ENCODE measurements at regions not wholly inside any gene's neighbourhood (a gene's known extent, or its start where the extent isn't known, plus 50 kb on each side); places are given as distances from the start of the nearest gene placed in this dataset.

DNA sequence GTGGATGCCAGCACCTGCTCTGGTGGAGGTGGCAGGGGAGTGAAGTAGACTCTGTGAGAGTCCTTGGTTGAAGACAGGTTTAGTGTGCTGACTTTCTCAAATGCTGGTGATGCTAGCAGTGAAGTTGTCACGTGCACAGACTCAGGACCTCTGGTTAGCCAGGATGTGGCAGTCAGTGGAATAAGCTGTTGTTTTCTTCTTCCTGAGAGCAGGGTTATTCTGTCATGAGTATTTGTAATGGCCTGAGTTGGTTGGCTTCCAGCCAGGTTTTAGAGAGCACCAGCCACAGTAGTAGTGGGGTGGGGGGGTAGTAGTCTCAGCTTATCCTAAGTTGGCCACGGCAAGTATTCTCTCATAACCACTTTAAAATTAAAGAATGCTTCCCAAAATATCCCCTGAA is 169.7 kb upstream of the FOXN2 start:
- H2AFZ ChIP-seq (ENCODE audit: control insufficient read depth, low read length): no peak overlapping the region
- no peak overlapping the region for H3K4me2 ChIP-seq (ENCODE audit: control insufficient read depth, extremely low read depth, insufficient read depth, low read depth, low read length)
- no peaks in the 10 kb centered on the region for H3K4me1 ChIP-seq (ENCODE audit: control insufficient read depth, extremely low read depth, insufficient read depth, low read length)
- no peak overlapping the region for H3K9ac ChIP-seq (ENCODE audit: control insufficient read depth, extremely low read depth, insufficient read depth, low read length)
- no peak for TF ChIP-seq EZH2 (IDR thresholded peaks at IDR 0.05; ENCODE audit: low read length)
- TF ChIP-seq, protein P1, sequence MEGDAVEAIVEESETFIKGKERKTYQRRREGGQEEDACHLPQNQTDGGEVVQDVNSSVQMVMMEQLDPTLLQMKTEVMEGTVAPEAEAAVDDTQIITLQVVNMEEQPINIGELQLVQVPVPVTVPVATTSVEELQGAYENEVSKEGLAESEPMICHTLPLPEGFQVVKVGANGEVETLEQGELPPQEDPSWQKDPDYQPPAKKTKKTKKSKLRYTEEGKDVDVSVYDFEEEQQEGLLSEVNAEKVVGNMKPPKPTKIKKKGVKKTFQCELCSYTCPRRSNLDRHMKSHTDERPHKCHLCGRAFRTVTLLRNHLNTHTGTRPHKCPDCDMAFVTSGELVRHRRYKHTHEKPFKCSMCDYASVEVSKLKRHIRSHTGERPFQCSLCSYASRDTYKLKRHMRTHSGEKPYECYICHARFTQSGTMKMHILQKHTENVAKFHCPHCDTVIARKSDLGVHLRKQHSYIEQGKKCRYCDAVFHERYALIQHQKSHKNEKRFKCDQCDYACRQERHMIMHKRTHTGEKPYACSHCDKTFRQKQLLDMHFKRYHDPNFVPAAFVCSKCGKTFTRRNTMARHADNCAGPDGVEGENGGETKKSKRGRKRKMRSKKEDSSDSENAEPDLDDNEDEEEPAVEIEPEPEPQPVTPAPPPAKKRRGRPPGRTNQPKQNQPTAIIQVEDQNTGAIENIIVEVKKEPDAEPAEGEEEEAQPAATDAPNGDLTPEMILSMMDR (optimal IDR thresholded peaks at IDR 0.05 in 1 of 3, IDR thresholded peaks at IDR 0.05 in 1 of 3, conservative IDR thresholded peaks at IDR 0.05 in 1 of 3; ENCODE audit: extremely low read depth in 1 of 3, insufficient read depth in 2 of 3, low read length in 3 of 3): no peak
- no peaks in the 10 kb centered on the region for H3K27me3 ChIP-seq (ENCODE audit: control insufficient read depth, extremely low read depth, insufficient read depth, low read length)
- dilution Hi-C loops (cut with MboI; ENCODE audit: extremely low pct_ligation_motif_present, low sequenced_read_pairs): no loop called here
- H4K20me1 ChIP-seq (ENCODE audit: control insufficient read depth, extremely low read depth, insufficient read depth, low read length): no peaks in the 10 kb centered on the region
- no peaks in the 10 kb centered on the region for H3K9me1 ChIP-seq (ENCODE audit: control insufficient read depth, extremely low read depth, insufficient read depth, low read length)
- no peak overlapping the region for H3K4me3 ChIP-seq (ENCODE audit: control insufficient read depth in 2 of 3, extremely low read depth in 1 of 3, insufficient read depth in 2 of 3, low read depth in 1 of 3, low read length in 3 of 3)
- FAIRE-seq (no peak), DNase-seq (ENCODE audit: low read depth, low spot score) (no peak)
- no peak overlapping the region for H3K27ac ChIP-seq (ENCODE audit: control insufficient read depth, insufficient read depth, low read length)
- H3K36me3 ChIP-seq (ENCODE audit: control insufficient read depth in 2 of 2, extremely low read depth in 1 of 2, insufficient read depth in 2 of 2, low read length in 2 of 2): no peaks in the 10 kb centered on the region
- H3K79me2 ChIP-seq (ENCODE audit: control insufficient read depth, insufficient read depth, low read length): no peaks in the 10 kb centered on the region
- no peaks in the 10 kb centered on the region for H3K9me3 ChIP-seq (ENCODE audit: control insufficient read depth, low read depth, low read length)

DNA sequence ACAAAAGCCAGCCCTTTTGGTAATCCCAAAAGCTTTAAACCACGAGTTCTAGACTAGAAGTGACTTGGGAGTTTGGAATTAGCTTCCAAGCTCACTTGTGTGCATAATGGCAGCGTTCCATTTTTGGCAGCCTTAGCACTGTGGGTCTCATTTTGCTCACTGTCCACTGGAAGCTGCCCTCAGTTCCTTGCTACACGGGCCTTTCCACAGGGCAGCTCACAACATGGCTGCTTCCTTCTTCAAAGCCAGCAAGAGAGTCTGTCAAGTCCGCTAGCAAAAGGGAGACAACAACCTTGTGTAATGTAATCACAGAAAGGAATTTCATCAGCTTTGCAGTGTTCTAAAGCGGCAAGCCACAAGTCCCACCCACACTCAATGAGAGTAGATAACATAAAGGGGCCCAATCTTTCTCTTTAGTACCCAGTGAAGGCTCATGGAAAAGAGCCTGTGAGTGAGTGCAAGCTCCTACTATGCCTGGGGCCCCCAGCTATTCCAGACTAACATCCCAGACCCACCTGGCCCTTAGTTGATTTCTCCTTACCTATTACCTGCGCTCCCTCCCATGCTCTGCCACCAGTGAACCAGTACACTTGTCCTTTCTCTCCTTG is 168.5 kb upstream of the FOXN2 start:
- no peaks in the 10 kb centered on the region for H4K20me1 ChIP-seq (ENCODE audit: control insufficient read depth, extremely low read depth, insufficient read depth, low read length)
- H3K27me3 ChIP-seq (ENCODE audit: control insufficient read depth, extremely low read depth, insufficient read depth, low read length): no peaks in the 10 kb centered on the region
- H2AFZ ChIP-seq (ENCODE audit: control insufficient read depth, low read length): no peak overlapping the region
- no peak overlapping the region for H3K4me3 ChIP-seq (ENCODE audit: control insufficient read depth in 2 of 3, extremely low read depth in 1 of 3, insufficient read depth in 2 of 3, low read depth in 1 of 3, low read length in 3 of 3)
- H3K27ac ChIP-seq (ENCODE audit: control insufficient read depth, insufficient read depth, low read length): no peak overlapping the region
- TF ChIP-seq, protein P1 (optimal IDR thresholded peaks at IDR 0.05 in 1 of 3, IDR thresholded peaks at IDR 0.05 in 1 of 3, conservative IDR thresholded peaks at IDR 0.05 in 1 of 3; ENCODE audit: extremely low read depth in 1 of 3, insufficient read depth in 2 of 3, low read length in 3 of 3): no peak
- no peak for TF ChIP-seq EZH2 (IDR thresholded peaks at IDR 0.05; ENCODE audit: low read length)
- dilution Hi-C loops (cut with MboI; ENCODE audit: extremely low pct_ligation_motif_present, low sequenced_read_pairs): no loop called here
- H3K9me1 ChIP-seq (ENCODE audit: control insufficient read depth, extremely low read depth, insufficient read depth, low read length): no peaks in the 10 kb centered on the region
- H3K4me1 ChIP-seq (ENCODE audit: control insufficient read depth, extremely low read depth, insufficient read depth, low read length): no peaks in the 10 kb centered on the region
- no peak overlapping the region for H3K4me2 ChIP-seq (ENCODE audit: control insufficient read depth, extremely low read depth, insufficient read depth, low read depth, low read length)
- no peaks in the 10 kb centered on the region for H3K79me2 ChIP-seq (ENCODE audit: control insufficient read depth, insufficient read depth, low read length)
- FAIRE-seq: no peak
- H3K9me3 ChIP-seq (ENCODE audit: control insufficient read depth, low read depth, low read length): no peaks in the 10 kb centered on the region
- no peak overlapping the region for H3K9ac ChIP-seq (ENCODE audit: control insufficient read depth, extremely low read depth, insufficient read depth, low read length)
- DNase-seq (ENCODE audit: low read depth, low spot score): no peak
- H3K36me3 ChIP-seq (ENCODE audit: control insufficient read depth in 2 of 2, extremely low read depth in 1 of 2, insufficient read depth in 2 of 2, low read length in 2 of 2): no peaks in the 10 kb centered on the region
